ENCODE measurements at regions not wholly inside any gene's neighbourhood (a gene's known extent, or its start where the extent isn't known, plus 50 kb on each side); places are given as distances from the start of the nearest gene placed in this dataset.

DNA sequence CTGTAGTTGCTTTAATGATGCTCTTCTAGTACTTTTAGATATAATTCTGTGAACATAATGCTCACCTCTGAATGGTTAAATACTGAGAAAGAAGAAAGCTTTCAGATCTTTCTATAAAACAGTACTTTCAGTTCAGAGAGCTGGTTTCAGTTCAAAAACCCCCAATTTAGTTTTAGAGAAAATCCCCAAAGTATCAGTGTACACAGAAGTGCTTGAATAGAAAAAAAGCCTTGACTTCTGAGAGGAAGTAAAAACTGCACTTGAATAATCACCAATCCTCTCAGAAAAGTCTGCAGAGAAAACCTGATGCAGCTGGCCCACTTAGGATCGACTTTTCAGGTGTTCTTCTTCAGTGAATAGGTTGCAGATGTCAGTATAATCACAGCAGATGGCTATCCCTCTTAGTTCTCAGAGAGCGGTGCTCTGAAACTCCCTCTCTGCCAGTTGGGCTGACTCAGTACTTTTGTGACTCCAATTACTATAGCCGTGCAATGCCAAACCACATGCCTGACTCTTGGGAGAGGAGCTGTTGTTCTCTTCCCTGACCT, 616.3 kb downstream of the LRFN5 start:
- DNase-seq (ENCODE audit: low spot score in 2 of 2), result peak in 1 of 2 donors; percentile 49
- 5 to 8% methylated on average over 3 of the region's 3 CpGs for WGBS, 2 donors
- intact Hi-C loops (cut with DNase I; ENCODE audit: low total_unique reads), result no loop called here
- H3K4me3 ChIP-seq (ENCODE audit: low read depth, poor library complexity, severe bottlenecking), result no peak overlapping the region
- TF ChIP-seq POLR2A (IDR thresholded peaks at IDR 0.05), result no peak
- TF ChIP-seq, protein P1, sequence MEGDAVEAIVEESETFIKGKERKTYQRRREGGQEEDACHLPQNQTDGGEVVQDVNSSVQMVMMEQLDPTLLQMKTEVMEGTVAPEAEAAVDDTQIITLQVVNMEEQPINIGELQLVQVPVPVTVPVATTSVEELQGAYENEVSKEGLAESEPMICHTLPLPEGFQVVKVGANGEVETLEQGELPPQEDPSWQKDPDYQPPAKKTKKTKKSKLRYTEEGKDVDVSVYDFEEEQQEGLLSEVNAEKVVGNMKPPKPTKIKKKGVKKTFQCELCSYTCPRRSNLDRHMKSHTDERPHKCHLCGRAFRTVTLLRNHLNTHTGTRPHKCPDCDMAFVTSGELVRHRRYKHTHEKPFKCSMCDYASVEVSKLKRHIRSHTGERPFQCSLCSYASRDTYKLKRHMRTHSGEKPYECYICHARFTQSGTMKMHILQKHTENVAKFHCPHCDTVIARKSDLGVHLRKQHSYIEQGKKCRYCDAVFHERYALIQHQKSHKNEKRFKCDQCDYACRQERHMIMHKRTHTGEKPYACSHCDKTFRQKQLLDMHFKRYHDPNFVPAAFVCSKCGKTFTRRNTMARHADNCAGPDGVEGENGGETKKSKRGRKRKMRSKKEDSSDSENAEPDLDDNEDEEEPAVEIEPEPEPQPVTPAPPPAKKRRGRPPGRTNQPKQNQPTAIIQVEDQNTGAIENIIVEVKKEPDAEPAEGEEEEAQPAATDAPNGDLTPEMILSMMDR (IDR thresholded peaks at IDR 0.05), result no peak

DNA sequence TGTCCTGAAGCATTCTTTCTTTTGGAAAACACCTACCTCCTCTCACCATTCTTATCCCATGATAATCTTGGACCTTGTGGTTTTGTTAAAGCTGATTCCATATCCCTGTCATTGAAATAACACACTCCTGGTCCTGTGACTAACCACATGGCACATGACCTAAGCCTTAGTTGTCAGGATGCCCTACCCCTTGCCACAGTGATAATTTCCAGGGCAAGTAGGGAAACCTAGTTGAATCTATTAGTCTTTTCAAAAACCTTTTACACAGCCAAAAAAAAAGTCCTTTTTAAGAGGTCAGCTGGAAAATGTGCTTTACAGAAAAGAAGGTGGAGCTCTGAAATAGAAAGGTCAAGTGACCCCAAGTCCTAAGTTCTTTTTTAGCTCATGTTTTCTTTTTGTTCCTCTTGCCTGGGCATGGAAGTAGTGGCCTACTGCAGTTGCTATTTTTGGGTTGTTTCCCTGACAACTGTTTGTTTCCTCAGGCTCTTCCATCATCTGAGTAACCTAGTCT, 608.4 kb downstream of the LRFN5 start:
- peak; percentile 32 to 81 for DNase-seq (ENCODE audit: low spot score in 2 of 2)
- intact Hi-C loops (cut with DNase I; ENCODE audit: low total_unique reads), result no loop called here
- H3K4me3 ChIP-seq (ENCODE audit: low read depth, poor library complexity, severe bottlenecking), result no peak overlapping the region
- no peak for TF ChIP-seq POLR2A (IDR thresholded peaks at IDR 0.05)
- TF ChIP-seq, protein P1 (IDR thresholded peaks at IDR 0.05), result no peak

DNA sequence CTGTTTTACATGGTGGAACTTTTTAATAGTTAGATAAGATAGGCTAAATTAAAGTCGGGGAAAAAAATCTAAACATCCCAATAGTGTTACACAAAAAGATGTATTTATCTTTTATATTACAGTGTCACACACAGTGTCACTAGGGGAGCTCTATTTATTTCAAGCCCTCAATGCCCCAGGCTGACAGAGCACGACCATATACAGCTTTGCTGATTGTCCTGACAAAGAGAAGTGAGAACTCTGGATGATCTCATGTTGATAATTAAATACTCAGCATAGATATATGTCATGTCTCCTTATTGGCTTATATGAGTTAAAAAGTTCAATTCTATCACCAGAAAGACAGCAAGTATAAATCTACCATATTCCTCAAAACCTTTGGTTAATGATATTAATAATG, 594.3 kb downstream of the LRFN5 start:
- intact Hi-C loops (cut with DNase I; ENCODE audit: low total_unique reads), result no loop called here
- TF ChIP-seq POLR2A (IDR thresholded peaks at IDR 0.05), result no peak
- TF ChIP-seq, protein P1 (IDR thresholded peaks at IDR 0.05), result no peak
- no peak overlapping the region for H3K4me3 ChIP-seq (ENCODE audit: low read depth, poor library complexity, severe bottlenecking)
- DNase-seq (ENCODE audit: low spot score in 2 of 2), result no peak
- 77 to 80% methylated on average over 2 of the region's 2 CpGs for WGBS, 2 donors

DNA sequence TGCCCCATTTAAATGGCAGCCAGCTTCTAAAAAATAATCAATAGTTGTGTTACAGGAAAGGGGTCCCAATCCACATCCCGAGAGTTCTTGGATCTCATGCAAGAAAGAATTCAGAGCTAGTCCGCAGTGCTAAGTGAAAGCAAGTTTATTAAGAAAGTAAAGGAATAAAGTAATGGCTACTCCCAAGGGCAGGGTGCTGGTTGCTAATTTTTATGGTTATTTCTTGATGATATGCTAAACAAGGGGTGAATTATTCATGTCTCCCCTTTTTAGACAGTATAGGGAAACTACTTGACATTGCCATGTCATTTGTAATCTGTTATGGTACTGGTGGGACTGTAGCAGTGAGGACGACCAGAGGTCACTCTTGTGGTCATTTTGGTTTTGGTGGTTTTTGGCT, 591.3 kb downstream of the LRFN5 start:
- TF ChIP-seq, protein P1 (IDR thresholded peaks at IDR 0.05), result no peak
- no peak for TF ChIP-seq POLR2A (IDR thresholded peaks at IDR 0.05)
- no peak for DNase-seq (ENCODE audit: low spot score in 2 of 2)
- intact Hi-C loops (cut with DNase I; ENCODE audit: low total_unique reads), result no loop called here
- WGBS, 2 donors, result 61 to 81% methylated on average over 3 of the region's 3 CpGs
- no peak overlapping the region for H3K4me3 ChIP-seq (ENCODE audit: low read depth, poor library complexity, severe bottlenecking)

DNA sequence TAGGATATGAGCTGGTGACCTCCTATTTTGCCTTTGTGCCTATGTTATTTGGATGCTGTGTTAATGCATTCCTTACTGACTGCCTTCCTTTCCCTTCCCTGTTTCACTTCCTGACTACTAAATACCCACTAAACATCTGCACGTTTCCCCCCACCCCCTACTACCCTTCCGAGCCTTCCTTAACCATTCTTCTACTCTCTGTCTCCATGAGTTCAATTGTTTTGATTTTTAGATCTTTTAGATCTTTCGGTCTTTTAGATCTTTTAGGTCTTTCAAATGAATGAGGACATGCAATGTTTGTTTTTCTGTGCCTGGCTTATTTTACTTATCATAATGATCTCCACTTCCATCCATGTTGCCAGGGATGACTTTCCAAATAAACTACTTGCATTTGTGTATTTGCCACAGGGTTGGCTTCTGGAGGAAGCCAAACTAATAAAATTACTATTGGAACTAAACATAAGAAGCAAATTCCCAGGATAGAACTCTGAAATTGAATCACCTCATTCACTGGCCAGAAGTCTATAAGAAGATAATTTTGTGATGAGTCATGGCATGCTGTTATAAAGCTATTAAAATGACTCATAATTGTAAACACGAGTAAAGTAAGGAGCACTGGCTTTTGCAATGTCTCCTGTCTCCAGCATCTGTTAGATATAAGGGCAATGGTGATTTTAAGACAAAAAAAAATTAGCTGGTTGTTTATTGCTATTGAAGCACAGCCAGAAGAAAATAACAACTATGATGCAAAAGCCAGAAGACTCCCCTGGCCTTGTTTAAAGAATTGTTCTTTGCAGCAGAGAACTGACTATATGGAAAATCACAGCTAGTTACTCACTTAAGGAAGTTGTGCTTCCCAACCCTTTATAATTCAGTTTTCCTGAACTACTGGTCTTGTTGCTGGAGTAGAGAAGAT, 586.3 kb downstream of the LRFN5 start:
- H3K4me3 ChIP-seq (ENCODE audit: low read depth, poor library complexity, severe bottlenecking), result no peak overlapping the region
- 9 to 11% methylated on average over 4 of the region's 4 CpGs for WGBS, 2 donors
- intact Hi-C loops (cut with DNase I; ENCODE audit: low total_unique reads), result no loop called here
- DNase-seq (ENCODE audit: low spot score in 2 of 2), result peak in 1 of 2 donors; percentile 14
- TF ChIP-seq, protein P1 (IDR thresholded peaks at IDR 0.05), result no peak
- TF ChIP-seq POLR2A (IDR thresholded peaks at IDR 0.05), result no peak

All from lower leg skin (tissue), 4 donors.